HG02885 (cell line): ENCODE measurements at regions not wholly inside any gene's neighbourhood (a gene's known extent, or its start where the extent isn't known, plus 50 kb on each side); places are given as distances from the start of the nearest gene placed in this dataset.

Source experiments
- ATAC-seq: cut with Tn5 transposase; IDR thresholded peaks from one replicate; pipeline ENCODE4 v1.9.1; 2021; ENCODE audit warnings: mild to moderate bottlenecking; ENCODE audit not compliant: unreplicated experiment, poor library complexity

DNA sequence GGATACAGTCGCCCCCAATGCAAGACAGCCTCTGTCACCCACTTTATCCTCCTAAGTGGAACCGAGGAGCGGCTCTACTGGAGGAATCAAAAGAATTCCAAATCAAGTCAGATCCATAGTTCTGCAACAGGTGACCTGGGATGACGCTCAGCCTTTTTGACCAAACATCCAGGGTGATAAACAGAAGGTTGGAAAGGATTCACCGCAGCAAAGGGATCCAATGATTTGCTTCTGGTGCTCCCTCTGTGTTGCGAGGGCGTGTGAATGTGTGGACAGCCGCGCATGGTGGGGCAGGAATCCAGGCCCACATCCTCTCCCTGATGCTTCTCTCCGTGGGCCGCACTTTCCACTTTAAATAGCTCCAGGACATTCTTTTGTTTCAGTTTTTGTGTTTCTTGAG lies 116.8 kb upstream of the CDH4 start:
- ATAC-seq: no peak

DNA sequence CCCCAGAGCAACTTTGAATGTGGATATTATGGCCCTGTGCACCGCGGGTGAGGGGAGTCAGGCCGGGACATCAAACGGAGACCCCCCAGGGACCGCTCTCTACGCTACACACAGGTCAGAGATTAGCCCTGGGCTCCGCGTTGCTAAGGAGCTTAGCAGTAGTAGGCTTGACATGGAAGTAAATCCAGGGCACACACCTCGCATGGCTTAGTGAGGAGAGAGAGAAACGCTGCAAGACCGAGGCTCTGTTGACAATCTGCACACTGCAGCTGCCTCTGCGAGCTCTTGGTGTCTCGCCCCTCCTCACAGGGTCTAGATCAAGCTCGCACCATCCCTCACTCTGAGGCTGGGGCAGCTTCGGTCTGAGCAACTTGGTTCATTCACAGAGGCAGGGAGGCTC lies 116.1 kb upstream of the CDH4 start:
- no peak for ATAC-seq

DNA sequence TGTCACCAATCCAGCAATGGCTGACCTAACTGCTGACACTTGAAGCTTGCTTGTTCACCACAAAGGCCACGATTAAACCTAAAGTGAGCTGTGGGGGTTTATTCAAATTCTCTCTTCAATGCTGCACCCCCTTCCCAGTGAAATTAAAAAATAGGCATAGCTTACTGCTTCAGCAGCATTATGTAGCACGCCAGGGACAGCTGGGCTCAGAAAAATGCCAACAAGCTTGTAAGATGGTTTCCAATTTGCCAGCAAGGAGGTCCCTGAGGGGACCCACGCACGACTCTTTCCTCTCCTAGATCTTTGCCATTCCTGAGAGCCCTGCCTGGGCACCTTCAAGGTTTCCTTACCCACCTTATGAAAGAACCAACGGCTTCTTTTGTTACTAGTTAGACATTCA lies 113.5 kb upstream of the CDH4 start:
- ATAC-seq: no peak

DNA sequence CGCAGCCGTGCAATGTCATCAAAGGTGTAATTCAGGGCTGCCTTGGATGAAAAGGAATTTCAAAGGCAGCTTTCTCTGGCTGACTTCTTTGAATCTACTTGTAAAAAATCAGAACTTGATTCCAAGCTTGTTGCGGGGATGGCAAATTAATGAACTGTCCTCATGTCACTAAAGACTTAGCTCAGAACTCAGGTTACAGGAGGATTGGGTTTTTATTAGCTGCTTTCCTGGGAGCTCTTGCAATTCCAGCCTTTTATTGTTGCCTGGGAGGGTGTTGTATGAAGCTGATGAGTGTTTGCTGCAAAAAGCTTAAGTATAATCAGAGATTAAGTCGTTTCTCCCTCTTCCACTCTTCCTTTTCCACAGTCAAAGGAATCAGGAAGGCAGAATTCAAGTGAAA lies 113.0 kb upstream of the CDH4 start:
- no peak for ATAC-seq

DNA sequence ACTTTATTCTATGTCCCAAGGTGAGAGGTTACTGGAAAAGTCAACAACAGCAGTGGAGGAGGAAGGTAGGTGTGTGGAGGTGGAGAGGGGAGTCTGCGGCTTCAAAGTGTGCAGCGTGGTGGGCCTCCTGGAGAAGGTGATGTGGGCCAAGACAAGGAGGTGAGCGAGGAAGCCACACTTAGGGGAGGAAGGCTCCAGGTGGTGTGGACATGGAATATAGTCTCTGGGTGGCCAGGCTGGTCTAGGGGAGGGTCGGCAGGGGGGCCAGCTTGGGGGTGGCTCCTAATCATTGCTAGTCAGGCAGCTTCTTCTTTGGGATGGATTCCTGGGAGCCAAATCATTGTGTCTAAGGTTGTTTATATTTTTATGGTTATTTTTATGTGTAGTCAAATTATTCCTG lies 111.5 kb upstream of the CDH4 start:
- no peak for ATAC-seq

DNA sequence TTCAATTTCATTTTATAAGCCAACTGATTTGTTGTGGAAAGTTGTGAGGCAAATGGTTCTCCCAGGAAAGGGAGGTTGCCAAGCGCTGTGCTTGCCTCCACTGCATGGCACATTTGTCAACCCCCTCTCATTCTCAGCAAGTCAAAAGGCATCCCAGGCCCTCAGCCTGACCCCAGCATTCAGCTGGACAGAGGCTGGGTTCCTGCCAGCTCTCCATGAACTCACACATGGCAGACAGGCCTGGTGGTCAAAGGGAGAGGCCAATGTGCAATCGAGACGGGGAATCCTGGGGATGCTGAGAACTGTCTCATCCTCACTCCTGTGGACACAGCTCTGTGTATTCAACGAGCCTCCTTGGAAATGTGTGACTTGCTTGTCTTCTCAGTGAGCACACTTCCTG lies 106.0 kb upstream of the CDH4 start:
- ATAC-seq: no peak

DNA sequence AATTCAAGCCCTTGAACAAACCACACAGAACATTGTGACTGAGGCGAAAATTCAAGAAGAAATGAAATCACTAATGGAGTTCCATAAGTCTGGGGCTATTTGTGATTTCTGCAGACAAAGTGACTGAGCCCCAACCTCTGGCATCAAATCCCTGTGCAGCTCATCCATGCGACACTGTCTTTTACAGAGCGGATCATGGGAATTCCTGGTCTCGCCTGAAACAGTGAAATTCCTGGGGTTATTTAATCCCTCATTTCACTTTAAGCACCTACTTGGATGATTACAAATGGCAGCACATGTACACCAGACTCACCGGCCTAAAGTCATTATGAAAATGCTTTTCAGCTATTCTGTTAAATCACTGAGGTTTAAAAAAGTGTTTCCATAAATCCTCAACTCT lies 102.4 kb upstream of the CDH4 start:
- no peak for ATAC-seq

DNA sequence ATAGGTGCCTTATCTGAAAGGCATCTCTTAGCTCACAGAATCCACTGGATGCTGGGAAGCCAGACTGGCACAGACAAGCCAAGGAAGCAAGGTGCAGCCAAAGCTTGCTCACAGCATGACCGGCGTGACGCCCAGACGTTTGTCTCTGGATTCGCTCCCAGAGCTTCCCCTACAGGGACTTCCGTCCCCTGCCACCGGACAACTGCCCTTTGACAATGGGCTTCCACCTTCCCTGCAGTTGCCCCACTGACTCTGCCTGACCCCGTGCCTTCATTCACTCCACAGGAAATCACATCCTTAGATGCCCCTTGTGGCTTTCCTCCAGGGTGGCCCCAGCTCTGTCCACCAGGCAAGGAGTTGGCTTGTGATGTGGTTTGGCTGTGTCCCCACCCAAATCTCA lies 94.8 kb upstream of the CDH4 start:
- no peak for ATAC-seq

DNA sequence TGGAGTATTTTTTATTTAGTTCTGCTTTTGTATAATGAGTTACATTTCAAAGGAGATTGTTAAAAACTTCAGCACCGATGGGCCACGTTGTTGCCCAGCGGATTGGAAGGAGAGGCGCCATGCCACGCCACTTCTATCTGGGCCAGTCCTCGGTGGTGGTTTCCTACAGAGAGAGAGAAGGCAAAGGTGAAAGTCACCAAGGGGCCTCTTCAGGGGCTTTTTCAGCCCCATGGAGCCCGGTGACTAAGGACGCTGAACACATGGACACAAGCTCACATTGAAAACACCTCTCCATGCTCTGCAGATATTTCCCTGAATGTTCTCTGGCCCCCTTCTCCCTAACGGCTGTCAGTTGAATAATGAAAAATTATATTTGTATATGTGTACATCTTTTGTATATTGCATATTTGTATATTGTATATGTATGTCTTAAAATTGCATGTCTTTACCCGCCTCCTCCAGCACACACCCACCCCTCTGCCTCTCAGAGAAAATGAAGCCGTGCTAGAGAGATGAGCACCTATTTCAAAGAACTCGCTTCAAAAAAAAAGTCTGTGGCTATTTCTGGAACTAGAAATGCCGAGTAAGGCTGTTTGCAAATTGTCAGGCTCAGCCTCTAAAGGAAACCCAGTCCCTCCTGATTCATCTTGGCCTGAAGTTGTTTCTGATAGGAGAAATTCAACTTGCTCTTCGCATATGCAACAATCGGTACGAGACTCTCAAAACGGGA lies 91.9 kb upstream of the CDH4 start:
- ATAC-seq: no peak

DNA sequence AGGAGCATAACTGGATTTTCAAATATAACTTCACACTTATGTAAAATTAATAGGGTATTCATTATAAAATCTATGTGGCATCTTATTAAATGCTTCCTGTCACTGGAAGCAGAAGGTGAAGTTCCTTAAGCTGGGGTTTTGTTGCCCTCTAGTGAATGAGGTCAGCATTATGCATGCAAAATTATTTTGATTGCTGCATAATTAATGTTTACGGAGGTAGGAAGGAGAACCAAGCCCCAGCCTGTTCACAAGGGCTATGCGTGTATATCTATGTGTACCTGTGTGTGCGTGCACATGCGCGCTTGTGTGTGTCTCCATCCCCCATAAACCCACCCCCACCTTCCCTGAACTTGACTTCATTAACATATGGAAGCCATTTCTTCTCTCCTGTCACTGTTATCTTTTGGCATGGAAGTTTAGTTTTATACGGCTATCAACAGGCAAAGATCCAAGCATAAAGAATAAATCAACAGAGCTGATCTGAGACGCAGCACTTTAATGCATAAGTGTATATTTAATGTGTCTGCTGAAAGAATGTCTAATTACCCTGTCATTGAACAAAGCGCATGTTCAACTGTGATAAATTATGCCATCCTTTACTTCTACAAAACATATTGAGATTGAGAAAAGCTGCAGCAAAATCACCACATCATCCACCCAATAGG lies 90.2 kb upstream of the CDH4 start:
- ATAC-seq: no peak

DNA sequence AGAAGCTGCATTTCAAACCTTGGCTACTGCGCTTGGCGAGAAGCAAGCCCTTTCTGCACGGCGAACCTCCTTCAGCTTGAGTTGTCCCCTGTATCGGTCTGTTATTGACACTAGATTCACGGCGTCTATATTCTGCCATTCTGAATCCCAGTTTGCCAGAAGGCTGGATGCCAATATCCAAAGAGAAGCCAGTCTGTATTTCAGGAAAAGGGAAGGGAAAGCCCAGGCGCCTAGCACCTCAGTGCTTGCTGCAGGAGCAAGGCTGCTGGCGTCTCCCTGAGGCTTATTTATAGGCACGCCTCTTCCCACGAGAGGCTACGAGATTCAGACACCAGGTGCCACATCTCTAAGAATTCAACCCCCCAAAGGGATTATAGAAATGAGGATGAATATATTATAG lies 89.6 kb upstream of the CDH4 start:
- ATAC-seq: no peak

DNA sequence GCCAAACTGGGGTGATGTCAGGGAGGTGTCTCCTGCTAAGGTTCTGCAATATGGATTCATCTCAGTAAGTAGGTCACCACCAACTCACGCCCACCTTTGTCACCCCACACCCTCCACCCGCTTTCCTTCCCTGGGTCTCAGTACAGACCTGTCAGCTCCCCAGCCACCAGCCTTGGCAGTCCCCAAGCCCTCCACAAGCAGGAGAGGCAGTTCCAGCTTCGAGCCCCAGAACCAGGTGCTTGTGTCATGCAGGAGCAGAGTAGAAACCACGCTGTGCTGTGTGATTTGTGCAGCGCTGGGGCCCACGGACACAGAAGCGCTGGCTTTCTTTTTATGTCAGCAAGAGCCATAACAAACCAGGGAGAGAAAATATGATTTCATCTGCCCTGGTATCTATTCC lies 89.0 kb upstream of the CDH4 start:
- no peak for ATAC-seq

DNA sequence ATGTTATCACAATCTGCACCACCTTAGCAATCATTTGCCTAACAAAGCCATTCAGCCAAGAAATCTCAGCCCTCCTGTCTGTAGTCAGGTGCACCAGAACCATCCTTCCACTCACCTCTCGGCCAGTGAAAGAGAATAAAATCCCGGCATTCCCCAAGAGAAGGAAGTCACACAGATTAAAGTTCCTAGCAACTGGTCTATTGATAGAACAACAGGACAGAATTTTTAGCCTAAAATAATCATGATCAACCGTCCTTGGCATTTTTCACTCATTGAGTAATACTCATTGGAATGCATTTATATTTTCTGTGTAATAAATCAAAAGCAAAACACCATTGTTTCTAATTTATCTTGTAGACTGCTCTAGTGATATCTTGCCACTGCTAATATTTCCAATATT lies 85.7 kb upstream of the CDH4 start:
- no peak for ATAC-seq

DNA sequence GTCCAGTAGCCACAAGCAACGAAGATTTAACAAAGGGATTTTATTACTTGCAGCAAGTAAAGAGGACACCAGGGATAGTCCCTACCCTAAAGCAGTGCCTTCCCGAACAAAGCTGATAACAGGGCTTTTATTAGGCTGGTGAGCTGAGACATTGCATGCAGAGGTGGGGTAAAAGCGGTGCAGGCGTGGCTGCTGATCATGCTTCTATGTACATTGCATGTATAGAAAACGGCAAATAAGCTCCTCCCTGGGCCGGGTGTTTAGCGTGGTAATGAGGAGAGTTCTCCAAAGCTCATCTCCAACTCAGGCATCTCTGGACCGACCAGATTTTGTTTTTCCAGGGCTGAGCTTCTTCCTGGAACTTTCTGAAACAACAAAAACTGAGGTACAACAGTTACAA lies 83.5 kb upstream of the CDH4 start:
- ATAC-seq: no peak

DNA sequence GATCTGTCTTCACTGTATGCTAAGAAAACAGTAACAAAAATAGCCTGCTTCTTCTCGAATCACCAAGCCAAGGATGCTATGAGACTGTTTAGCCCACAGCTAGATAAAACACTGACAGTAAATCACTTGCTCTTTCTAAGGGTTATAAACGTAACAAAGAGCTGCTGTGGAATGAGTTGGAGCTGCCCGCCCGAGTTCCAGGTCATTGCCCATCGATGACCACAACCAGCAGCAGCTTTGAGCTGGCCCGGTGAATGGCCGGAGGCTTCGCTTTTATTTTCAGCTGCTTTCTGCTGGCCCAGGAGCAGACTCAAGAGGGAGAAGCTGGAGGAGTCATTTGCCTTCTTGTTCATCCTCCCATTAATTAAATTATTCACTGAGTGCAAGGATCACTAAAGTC lies 82.2 kb upstream of the CDH4 start:
- ATAC-seq: no peak

DNA sequence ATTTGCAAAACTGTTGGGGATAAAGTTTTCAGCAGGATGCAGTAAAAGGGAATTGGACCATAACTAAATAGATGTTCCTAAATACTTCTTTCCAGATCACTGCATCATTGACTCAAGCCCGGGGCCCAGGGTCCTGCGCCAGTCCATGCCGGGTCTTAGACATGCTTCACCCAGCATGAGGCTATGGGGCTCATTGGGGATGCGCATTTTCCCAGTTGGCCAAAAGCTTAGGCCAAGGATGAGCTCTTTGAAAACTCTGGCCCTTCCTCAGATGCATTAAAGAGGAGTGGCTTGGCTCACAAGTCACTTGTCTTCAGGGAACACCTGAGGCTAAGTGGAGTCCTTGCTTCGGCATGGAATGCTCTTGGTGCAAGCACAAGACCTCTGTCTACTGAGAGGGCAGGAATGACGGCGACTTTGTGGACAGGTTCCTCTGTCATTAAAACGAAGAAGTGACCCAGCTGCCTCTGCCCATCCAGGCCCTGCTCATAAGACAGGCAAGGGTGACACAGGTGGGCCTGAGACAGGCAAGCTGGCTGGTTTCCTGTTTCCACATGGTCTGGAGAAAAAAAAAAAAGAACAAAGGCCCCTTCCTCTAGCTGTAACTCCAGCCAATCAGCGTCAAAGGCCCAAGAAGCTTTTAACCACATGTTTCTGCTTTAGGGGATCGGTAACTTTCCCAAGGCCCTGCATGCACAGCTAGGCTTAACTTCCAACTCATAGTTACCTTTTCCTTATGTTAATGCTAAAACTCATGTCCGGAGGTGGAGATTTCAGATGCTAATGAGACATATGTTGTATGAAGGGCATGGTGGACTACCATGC lies 81.4 kb upstream of the CDH4 start:
- ATAC-seq: no peak

DNA sequence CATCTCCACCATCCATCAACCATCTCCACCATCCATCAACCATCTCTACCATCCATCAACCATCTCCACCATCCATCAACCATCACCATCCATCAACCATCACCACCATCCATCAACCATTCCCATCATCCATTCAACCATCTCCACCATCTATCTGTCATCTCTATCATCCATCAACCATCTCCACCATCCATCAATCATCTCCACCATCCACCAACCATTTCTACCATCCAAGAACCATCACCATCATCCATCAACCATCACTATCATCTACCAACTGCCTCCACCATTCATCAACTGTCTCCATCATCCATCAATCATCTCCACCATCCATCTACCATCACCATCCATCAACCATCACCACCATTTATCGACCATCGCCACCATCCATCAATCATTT lies 78.8 kb upstream of the CDH4 start:
- ATAC-seq: no peak

DNA sequence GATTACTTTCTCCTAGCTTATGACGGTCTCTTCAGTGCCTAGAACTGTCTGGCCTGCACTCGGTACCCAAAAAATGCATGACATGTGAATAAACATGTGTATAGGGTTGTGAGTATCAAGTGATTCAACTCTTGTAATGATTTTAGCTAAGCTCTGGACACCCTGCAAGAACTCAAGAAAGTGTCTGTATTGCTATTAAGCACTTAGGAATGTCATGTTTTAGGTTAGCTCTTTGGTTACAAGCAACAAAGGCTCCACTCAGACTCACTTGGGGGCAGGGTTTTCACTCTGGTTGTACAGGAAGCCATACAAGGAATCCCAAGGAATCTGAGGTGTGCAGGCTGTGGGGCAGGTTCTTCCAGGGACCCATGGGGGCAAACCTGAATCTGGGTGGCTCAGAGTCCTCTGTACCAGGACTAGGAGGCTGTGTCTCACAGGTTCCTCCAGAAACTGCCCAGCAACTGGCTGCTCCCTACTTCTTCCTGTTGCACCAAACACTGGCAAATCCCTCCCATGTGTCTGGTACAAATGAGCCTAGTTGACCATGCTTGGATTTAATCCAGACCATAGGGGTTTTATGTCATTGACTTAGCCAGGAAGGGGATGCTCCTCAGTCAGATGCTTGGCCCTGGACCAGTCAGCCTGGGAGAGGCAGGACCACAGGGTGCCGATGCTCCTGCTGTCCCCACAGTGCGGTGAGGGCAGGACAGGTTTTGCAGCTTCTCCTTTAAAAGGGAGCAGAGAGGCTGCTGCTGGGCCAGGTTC lies 77.9 kb upstream of the CDH4 start:
- ATAC-seq: no peak

DNA sequence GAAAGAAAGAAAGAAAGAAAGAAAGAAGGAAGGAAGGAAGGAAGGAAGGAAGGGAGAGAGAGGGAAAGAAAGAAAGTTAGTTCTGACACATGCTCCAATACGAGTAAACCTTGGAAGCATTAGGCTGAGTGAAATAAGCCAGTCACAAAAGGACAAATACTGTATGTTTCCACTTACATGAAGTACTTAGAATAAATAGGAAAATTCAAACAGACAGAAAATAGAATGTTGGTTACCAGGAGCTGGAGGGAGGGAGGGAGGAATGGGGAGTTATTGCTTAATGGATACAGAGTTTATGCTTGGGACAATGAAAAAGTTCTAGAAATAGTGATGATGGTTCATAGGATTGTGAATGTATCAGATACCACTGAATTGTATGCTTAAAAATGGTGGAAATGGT lies 75.2 kb upstream of the CDH4 start:
- no peak for ATAC-seq

DNA sequence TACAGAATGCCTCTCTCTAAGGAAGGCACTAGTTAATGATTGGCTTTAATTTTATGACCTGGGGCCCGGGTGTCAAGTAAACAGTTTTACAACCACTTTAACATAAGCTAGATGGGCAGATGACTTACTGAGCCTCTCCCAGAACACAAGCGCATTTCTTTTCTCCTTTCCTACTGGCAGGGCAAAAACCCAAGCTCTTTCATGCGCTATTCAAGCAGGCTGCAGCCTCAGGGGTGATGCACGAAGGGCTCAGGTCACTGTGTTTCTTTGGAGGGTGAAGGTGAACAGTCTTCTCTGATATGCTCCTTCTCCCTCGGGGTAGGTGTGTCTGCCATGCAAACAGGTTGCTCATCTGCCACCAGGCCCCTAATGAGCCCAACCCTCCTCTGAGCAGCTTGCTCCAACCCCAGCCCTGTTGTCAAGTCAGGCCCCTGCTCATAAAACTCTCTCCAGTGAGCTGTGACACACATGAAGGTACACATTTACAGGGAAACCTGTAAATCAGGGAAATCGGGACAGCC lies 73.5 kb upstream of the CDH4 start:
- no peak for ATAC-seq

DNA sequence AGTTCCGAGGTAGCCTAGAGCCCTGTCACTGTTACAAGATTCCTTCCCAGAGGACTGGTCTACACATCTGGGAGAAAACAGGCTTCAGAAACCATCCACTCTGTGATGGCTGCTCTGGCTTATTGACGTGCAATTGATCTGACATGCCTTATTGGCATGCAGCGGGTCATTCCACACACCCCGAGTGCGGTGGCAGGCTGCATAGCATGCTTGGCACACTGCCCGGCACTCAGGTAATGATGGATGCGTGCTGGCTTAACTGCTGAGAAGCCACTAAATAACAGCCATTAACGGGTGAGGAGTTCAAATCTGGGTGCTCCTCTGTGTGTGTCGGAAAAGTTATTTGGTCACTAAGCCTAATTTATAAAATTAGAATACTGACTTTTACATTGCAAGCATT lies 67.9 kb upstream of the CDH4 start:
- ATAC-seq: no peak
